AG09319 (cell line): ENCODE measurements at regions not wholly inside any gene's neighbourhood (a gene's known extent, or its start where the extent isn't known, plus 50 kb on each side); places are given as distances from the start of the nearest gene placed in this dataset.

Source experiments
- DNase-seq: peaks from one replicate; pipeline ENCODE4 v3.0.0-alpha.2; 2010; ENCODE audit warnings: low read depth; ENCODE audit errors: extremely low read depth
- TF ChIP-seq, protein P1 (sequence below): IDR thresholded peaks from 2 replicates; pipeline ENCODE4 v1.5.1; 2011; ENCODE audit warnings: low read depth, mild to moderate bottlenecking, inconsistent platforms, low read length, moderate library complexity

DNA sequence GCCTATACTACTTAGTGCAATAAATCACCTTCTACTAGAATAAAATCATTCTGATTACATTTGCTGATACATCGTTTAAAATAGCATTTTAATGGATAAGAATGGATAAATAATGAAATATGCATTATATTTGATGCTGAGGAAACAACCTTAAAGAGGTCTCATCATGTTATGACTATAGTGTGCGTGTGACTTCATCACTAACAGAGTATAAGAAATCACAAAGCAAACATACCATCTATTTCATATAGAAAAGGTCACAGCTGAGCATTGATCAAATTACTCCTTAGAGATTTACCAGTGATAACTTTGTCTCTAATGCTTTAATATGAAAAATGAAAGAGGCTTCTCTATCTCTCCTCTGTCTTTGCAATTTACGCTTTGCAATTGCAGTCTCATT is 1620.3 kb upstream of the SLC10A2 start:
- TF ChIP-seq, protein P1, sequence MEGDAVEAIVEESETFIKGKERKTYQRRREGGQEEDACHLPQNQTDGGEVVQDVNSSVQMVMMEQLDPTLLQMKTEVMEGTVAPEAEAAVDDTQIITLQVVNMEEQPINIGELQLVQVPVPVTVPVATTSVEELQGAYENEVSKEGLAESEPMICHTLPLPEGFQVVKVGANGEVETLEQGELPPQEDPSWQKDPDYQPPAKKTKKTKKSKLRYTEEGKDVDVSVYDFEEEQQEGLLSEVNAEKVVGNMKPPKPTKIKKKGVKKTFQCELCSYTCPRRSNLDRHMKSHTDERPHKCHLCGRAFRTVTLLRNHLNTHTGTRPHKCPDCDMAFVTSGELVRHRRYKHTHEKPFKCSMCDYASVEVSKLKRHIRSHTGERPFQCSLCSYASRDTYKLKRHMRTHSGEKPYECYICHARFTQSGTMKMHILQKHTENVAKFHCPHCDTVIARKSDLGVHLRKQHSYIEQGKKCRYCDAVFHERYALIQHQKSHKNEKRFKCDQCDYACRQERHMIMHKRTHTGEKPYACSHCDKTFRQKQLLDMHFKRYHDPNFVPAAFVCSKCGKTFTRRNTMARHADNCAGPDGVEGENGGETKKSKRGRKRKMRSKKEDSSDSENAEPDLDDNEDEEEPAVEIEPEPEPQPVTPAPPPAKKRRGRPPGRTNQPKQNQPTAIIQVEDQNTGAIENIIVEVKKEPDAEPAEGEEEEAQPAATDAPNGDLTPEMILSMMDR, result no peak
- no peak for DNase-seq

DNA sequence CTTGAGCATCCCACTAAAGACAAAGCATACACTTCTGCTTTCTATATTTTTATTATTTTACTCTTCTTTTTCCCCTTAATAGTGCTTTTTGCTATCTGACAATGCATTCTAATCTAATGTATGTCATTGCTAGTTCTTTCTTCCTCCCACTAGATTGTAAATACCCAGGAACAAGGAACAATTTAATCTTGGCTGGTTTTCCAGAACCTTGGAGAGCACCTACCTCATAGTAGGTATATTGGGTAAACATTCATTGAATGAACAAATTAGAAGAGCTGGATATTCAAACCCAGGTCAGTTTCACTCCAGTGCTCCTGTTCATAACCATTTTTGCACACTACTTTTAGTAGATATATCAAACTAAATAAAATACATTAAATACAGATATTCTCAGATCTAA is 1617.6 kb upstream of the SLC10A2 start:
- TF ChIP-seq, protein P1, result no peak
- DNase-seq, result no peak

DNA sequence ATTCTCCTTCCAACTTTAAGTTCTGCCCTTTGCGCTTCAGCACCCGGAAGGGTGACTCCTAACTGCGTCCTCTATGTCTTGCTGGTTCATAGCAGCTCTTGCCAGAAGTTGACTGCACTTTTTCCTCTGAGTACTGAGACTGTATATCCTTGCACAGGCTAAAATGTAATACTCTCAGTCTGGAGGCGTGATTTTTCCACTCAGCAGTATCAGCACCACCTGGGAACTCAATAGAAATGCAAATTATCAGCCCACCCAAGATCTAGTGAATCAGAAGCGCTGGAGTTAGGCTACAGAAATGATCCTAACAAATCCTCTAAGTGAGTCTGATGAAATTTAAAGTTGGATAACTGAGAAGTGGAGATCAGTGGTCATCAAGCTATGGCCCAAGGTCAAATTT is 1611.9 kb upstream of the SLC10A2 start:
- no peak for DNase-seq
- TF ChIP-seq, protein P1, result no peak

DNA sequence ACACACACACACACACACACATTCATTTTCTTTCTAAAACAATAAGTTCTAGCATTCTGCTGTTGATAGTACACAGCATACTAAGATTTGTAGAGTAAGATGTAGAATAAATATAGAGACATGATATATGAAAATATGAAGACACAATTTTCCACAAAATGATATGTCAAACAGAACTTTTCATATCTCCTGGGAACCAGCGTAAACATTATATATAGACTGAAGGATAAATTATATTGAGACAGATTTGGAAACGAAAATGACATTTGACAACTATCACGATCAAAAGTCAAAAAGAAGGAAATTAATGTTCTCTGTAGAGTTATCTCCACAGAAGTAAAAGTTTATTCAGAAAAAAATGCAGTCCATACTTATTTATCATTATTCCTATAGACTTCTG is 1605.7 kb upstream of the SLC10A2 start:
- TF ChIP-seq, protein P1, result no peak
- no peak for DNase-seq

DNA sequence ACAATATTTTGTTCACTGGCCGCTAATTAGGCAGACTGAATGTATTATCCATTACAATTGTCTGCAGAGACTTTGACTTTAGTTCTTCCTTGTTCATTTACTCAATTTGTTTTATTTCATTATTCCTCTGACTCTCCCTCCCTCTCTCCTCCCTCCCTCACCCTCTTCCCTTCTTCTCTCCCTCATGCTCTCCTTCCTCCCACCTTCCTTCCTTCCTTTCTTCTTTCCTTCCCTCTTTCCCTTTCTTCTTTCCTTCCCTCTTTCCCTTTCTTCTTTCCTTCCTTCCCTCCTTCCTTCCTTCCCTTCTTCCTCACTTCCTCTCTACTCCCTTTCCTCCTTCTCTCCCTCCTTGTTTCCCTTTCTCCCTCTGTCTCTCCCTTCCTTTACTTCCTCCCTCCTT is 1591.0 kb upstream of the SLC10A2 start:
- DNase-seq, result no peak
- TF ChIP-seq, protein P1, result no peak

DNA sequence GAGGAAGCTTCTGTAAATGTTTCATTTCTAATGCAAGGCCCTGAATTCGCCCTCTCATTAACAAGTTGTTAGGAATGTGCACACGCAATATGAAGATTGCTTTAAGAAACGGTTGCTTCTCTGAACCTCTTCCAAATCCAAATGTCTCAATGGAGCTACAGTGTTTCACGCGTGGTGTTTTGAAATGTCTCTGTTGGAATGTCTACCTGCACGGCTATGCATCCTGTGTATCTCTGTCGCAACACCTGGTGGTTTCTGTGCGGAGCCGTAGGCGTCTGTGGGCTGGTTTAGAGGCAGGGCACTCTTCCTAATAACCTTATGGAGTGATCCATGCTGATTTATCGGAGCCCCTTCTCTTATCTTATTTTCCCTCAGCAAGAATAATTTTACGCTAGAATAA is 1584.2 kb upstream of the SLC10A2 start:
- DNase-seq, result no peak
- TF ChIP-seq, protein P1, result no peak

DNA sequence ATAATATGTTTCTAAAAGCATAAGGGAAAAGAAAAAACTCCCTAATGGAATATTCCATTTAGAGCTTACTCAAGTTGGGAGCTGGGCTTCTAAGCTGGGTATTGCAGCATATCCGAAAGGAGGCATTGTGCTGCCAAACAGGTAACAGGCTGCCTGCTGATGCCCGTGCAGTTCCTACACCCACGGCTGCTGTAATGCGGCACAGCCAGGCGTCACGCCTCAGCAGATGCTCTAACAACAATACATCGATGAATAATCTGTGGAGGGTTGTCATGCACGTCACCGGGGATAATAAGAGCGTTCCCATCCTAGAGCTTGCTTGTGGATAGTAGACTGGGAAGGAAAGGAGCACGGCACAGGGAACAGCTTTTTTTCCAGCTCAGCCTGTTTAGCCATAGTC is 1582.1 kb upstream of the SLC10A2 start:
- TF ChIP-seq, protein P1, result no peak
- no peak for DNase-seq

DNA sequence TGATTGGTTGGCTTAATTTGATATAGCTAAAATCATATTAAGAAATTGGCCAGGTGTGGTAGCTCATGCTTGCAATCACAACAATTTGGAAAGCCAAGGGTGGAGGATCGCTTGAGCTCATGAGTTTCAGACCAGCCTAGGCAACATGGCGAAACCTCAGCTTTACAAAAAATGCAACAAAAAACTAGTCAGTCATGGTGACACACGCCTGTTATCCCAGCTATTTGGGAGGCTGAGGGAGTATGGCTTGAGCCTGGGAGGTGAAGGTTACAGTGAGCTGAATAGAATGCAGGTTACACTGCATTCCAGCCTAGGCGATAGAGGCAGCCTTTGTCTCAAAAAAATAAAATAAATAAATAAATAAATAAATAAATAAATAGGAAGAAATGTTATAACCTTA is 1579.6 kb upstream of the SLC10A2 start:
- TF ChIP-seq, protein P1, result no peak
- no peak for DNase-seq
